Ishikawa (cell line): ENCODE measurements at regions not wholly inside any gene's neighbourhood (a gene's known extent, or its start where the extent isn't known, plus 50 kb on each side); places are given as distances from the start of the nearest gene placed in this dataset.

Experiments
- CEBPB ChIP-seq: IDR thresholded peaks from 2 replicates; pipeline ENCODE4 v1.6.1; 2012
- CREB1 ChIP-seq: IDR thresholded peaks from 2 replicates; pipeline ENCODE4 v1.6.1; 2012; ENCODE audit warnings: low read depth
- EGR1 ChIP-seq: IDR thresholded peaks from 2 replicates; pipeline ENCODE4 v1.6.1; 2012
- EP300 ChIP-seq: IDR thresholded peaks from 2 replicates; pipeline ENCODE4 v1.6.1; 2012; ENCODE audit warnings: borderline replicate concordance
- FOXM1 ChIP-seq: IDR thresholded peaks from 2 replicates; pipeline ENCODE4 v1.6.1; 2012; ENCODE audit warnings: low read depth, borderline replicate concordance
- MAX ChIP-seq: IDR thresholded peaks from 2 replicates; pipeline ENCODE4 v1.6.1; 2012
- NFIC ChIP-seq: IDR thresholded peaks from 2 replicates; pipeline ENCODE4 v1.6.1; 2012
- RAD21 ChIP-seq: IDR thresholded peaks from 2 replicates; pipeline ENCODE4 v1.6.1; 2012; ENCODE audit warnings: low read depth
- REST ChIP-seq: IDR thresholded peaks from 2 replicates; pipeline ENCODE4 v1.6.1; 2012; ENCODE audit warnings: low read depth, mild to moderate bottlenecking
- TAF1 ChIP-seq: IDR thresholded peaks from 2 replicates; pipeline ENCODE4 v1.6.1; 2012; ENCODE audit warnings: low read depth, mild to moderate bottlenecking
- TCF12 ChIP-seq: IDR thresholded peaks from 2 replicates; pipeline ENCODE4 v1.6.1; 2012; ENCODE audit warnings: low read depth
- TEAD4 ChIP-seq: IDR thresholded peaks from 2 replicates; pipeline ENCODE4 v1.6.1; 2012
- USF1 ChIP-seq: IDR thresholded peaks from 2 replicates; pipeline ENCODE4 v1.6.1; 2012
- YY1 ChIP-seq: IDR thresholded peaks from 2 replicates; pipeline ENCODE4 v1.6.1; 2012; ENCODE audit warnings: low read depth
- ZBTB7A ChIP-seq: IDR thresholded peaks from 2 replicates; pipeline ENCODE4 v1.6.1; 2012; ENCODE audit warnings: low read depth

GRCh38 chr14:36014236-36014635 lies 162.3 kb downstream of the PTCSC3 start:
- TF ChIP-seq FOXM1 (no peak), RAD21 (no peak), NFIC (no peak), REST (no peak), CREB1 (no peak), EP300 (no peak), TEAD4 (no peak), MAX (no peak), YY1 (no peak), TCF12 (no peak), EGR1 (no peak), USF1 (no peak), TAF1 (no peak)

- TF ChIP-seq REST = no peak
- no peak for TF ChIP-seq YY1
- no peak for TF ChIP-seq EP300
- no peak for TF ChIP-seq RAD21
- no peak for TF ChIP-seq CREB1
- TF ChIP-seq TEAD4 = no peak
- no peak for TF ChIP-seq NFIC
These were observed 163.0 kb downstream of the PTCSC3 start for GRCh38 chr14:36013483-36013882.

GRCh38 chr14:36012621-36013020 lies 163.9 kb downstream of the PTCSC3 start:
- TF ChIP-seq USF1 = no peak
- TF ChIP-seq EP300 = no peak
- TF ChIP-seq ZBTB7A = no peak
- no peak for TF ChIP-seq CEBPB
- TF ChIP-seq MAX = no peak

- TF ChIP-seq YY1 (no peak), CREB1 (no peak), ZBTB7A (no peak), REST (no peak), FOXM1 (no peak), TCF12 (no peak), TAF1 (no peak), CEBPB (no peak), USF1 (no peak), RAD21 (no peak), MAX (no peak), EP300 (no peak), EGR1 (no peak), TEAD4 (no peak), NFIC (no peak)
These were observed 166.9 kb downstream of the PTCSC3 start for GRCh38 chr14:36009643-36010042.
